ENCODE measurements at regions not wholly inside any gene's neighbourhood (a gene's known extent, or its start where the extent isn't known, plus 50 kb on each side); places are given as distances from the start of the nearest gene placed in this dataset.

GRCh38 chr4:60565558-60565957 is 634.6 kb upstream of the ADGRL3 start:
- no peak for TF ChIP-seq POLR2A (IDR thresholded peaks at IDR 0.05; ENCODE audit: low read length)
- no peak for TF ChIP-seq GATA1 (IDR thresholded peaks at IDR 0.05; ENCODE audit: low read depth, low read length)
- DNase-seq, result no peak

- TF ChIP-seq GATA1 (IDR thresholded peaks at IDR 0.05; ENCODE audit: low read depth, low read length) (no peak), POLR2A (IDR thresholded peaks at IDR 0.05; ENCODE audit: low read length) (no peak)
- DNase-seq, result no peak
Measured at GRCh38 chr4:60575336-60575735, 624.8 kb upstream of the ADGRL3 start.

DNA sequence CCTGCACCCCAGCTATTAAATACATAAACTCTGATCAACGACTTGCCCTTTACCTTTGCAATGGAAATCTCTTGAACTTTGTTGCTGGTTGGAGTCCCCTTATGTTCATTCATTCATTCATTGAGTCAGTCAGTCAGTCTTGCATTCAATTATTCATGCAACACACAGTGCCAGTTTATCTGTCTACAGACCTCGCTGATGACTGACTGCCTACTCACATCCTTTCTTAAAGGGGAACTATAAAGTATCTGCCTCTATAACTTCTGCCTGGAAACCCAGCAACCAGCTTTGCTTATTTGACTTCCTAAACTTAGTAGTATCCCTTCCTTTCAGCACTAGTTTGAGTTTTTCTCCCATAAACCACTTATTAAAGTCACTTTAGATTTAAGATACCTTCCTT is 620.8 kb upstream of the ADGRL3 start:
- DNase-seq, result no peak
- TF ChIP-seq GATA1 (IDR thresholded peaks at IDR 0.05; ENCODE audit: low read depth, low read length) (no peak), POLR2A (IDR thresholded peaks at IDR 0.05; ENCODE audit: low read length) (no peak)

DNA sequence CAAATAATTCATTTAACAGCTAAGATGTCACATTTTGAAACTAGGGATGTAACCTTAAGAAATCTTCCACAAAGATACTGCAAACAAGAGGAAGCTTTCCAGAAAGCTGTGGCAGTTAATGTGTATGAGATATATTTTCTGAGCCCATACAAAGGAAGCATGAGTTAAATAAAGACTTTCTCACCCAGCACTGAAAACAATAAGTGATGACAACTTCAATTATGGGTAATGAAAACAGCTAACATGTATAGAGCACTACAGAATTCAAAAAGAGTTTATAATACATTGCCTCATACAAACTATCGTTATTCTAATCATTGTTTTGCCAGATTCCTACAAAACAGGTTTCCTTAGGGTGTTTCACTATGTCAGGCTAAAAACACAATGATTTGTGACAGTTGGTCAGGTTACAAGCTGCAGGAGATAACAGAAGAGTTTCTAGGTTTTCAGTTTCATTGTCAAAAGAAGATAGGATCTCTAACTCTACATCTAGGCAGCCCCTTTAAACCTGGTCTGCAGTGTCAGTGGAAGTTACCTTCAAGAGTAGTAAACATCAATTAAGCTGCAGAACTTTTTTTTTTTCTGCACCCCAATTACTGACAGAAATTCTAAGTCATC is 618.1 kb upstream of the ADGRL3 start:
- TF ChIP-seq POLR2A (IDR thresholded peaks at IDR 0.05; ENCODE audit: low read length), result no peak
- no peak for TF ChIP-seq GATA1 (IDR thresholded peaks at IDR 0.05; ENCODE audit: low read depth, low read length)
- no peak for DNase-seq

GRCh38 chr4:60588556-60588955 is 611.6 kb upstream of the ADGRL3 start:
- DNase-seq, result no peak
- TF ChIP-seq POLR2A (IDR thresholded peaks at IDR 0.05; ENCODE audit: low read length), result no peak
- no peak for TF ChIP-seq GATA1 (IDR thresholded peaks at IDR 0.05; ENCODE audit: low read depth, low read length)

DNA sequence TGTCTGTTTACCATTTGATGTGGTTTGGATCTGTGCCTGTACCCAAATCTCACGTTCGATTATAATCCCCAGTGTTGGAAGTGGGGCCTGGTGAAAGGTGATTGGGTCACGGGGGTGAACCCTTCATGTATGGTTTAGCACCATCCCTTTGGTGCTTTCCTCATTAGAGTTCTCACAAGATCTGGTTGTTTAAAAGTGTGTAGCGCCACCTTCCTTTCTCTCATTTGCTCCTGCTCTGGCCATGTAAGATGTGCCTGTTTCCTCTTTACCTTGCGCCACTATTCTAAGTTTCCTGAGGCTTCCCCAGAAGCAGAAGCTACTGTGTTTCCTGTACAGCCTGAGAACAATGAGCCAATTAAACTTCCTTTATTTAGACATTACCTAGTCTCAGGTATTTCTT is 610.7 kb upstream of the ADGRL3 start:
- TF ChIP-seq POLR2A (IDR thresholded peaks at IDR 0.05; ENCODE audit: low read length) (no peak), GATA1 (IDR thresholded peaks at IDR 0.05; ENCODE audit: low read depth, low read length) (no peak)
- no peak for DNase-seq

- no peak for TF ChIP-seq GATA1 (IDR thresholded peaks at IDR 0.05; ENCODE audit: low read depth, low read length)
- no peak for TF ChIP-seq POLR2A (IDR thresholded peaks at IDR 0.05; ENCODE audit: low read length)
Measured at GRCh38 chr4:60590116-60590515, 610.0 kb upstream of the ADGRL3 start.

GRCh38 chr4:60605646-60606354 is 594.3 kb upstream of the ADGRL3 start:
- no peak for DNase-seq
- no peak for TF ChIP-seq GATA1 (IDR thresholded peaks at IDR 0.05; ENCODE audit: low read depth, low read length)
- no peak for TF ChIP-seq POLR2A (IDR thresholded peaks at IDR 0.05; ENCODE audit: low read length)

More at GRCh38 chr4:60590116-60590515, 610.0 kb upstream of the ADGRL3 start:
- DNase-seq, result no peak

GRCh38 chr4:60611762-60612496 is 588.2 kb upstream of the ADGRL3 start:
- TF ChIP-seq GATA1 (IDR thresholded peaks at IDR 0.05; ENCODE audit: low read depth, low read length), result no peak
- TF ChIP-seq POLR2A (IDR thresholded peaks at IDR 0.05; ENCODE audit: low read length), result no peak

DNA sequence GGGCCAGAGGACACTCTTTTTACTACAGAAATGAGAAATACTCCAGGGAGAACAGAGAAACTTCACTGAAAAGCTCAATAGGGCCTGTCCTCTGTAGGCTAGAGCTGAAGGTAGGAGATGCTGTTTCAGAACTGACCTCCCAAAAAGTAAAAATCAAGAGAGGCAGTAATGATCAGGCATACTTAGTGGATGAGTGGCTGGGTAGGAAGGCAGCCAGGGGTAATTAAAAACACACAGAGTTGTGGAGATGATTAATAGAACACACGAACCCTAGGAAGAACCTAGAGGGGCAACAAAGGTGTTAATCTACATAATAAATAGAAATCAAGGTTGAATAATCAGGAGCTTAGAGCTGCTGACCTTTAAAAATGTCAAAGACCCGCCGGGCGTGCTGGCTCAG is 582.4 kb upstream of the ADGRL3 start:
- no peak for DNase-seq
- TF ChIP-seq GATA1 (IDR thresholded peaks at IDR 0.05; ENCODE audit: low read depth, low read length), result no peak
- no peak for TF ChIP-seq POLR2A (IDR thresholded peaks at IDR 0.05; ENCODE audit: low read length)

More at GRCh38 chr4:60611762-60612496, 588.2 kb upstream of the ADGRL3 start:
- DNase-seq, result no peak

DNA sequence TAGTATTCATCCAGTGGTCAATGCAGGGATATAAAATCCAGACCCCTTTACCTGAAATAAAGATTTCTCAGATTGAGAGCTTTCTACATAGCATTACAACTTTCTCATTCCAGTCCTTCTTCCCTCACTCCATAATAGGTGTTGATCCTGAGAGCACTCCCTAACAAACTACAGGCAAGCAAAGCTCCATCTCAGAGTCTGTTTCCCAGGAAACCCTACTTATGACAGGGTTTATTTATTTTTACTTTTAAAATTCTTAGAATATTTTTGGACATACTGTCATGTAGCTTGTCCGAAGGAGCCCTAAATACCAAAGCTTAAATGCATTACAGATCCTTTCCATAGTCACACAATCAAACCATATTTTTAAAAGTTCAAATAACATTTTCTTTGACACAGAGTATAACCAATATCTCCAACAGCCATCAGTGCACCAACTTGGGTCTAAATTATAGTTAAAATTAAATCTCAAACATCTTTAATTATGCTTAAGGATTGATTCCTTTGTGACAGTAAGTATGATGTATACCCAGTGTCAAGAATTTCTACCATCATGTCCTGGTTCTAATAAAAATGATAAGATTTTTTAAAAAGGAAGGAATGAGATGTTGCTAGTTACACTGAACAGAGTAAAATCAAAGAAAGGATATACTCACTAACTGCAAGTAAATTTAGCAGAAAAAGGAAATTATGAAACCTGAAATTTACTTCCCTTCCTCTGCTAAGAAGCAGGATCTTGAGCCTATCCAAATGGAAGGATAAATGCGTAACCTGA is 580.4 kb upstream of the ADGRL3 start:
- TF ChIP-seq POLR2A (IDR thresholded peaks at IDR 0.05; ENCODE audit: low read length), result no peak
- no peak for TF ChIP-seq GATA1 (IDR thresholded peaks at IDR 0.05; ENCODE audit: low read depth, low read length)

DNA sequence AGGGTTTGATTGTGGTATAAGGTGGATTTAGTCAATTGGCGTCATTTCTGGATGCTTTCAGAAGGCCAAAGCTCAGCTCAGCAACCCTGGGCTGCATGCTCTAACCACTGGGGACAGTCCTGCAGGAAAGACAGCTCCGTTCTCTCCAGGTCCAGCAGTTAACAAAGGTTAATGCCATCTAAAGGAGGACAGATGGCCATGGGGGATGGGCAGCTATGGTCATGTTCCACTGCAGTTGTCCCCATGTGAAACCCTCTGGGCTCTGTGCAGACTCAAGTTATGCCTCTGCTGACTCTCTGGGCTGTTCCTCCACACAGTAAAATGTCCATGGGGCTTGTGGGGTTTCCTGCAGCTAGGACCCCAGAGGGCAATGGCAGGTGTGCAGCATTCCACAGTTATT is 562.1 kb upstream of the ADGRL3 start:
- DNase-seq, result no peak
- TF ChIP-seq POLR2A (IDR thresholded peaks at IDR 0.05; ENCODE audit: low read length) (no peak), GATA1 (IDR thresholded peaks at IDR 0.05; ENCODE audit: low read depth, low read length) (no peak)

More for the DNA sequence above, 580.4 kb upstream of the ADGRL3 start:
- DNase-seq, result no peak

DNA sequence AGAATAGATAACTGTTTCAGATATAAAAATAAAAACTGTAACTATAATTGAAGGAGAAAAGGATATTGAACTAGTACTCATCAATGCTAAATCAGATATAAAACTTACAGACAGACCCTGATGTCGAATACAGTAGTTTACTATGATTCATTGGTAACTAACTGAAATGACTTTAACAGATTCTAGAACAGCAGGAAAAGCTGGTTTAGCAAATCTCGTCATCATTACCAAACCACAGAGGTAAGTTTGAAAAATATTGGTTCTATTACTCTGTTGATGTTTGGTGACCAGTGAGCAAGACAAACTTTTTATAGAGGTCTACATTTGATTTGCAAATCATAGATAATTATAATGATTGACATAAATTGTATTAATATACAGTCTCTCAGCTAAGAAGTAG is 551.4 kb upstream of the ADGRL3 start:
- DNase-seq, result no peak

DNA sequence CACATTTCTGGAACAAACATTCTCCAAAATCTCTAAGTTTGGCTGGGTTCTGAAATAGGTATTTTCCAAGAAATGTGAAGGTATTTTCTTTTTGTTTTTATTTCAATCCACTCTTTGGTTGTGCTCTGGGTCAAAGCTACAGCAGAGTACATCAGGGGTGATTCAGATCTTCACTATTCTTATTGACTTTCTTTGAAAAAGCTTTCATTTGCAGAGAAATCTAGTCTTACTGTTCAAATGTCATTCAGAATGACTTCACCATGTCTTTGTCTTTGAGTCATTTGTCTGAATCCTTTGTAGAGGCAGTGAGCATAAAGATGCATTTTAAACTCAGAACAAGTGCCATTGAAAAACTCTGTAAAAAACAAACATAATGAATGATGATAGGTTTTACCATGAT is 547.2 kb upstream of the ADGRL3 start:
- DNase-seq, result no peak
- TF ChIP-seq GATA1 (IDR thresholded peaks at IDR 0.05; ENCODE audit: low read depth, low read length) (no peak), POLR2A (IDR thresholded peaks at IDR 0.05; ENCODE audit: low read length) (no peak)

More for the DNA sequence above, 551.4 kb upstream of the ADGRL3 start:
- TF ChIP-seq POLR2A (IDR thresholded peaks at IDR 0.05; ENCODE audit: low read length) (no peak), GATA1 (IDR thresholded peaks at IDR 0.05; ENCODE audit: low read depth, low read length) (no peak)

Data from erythroblast (primary cell).